GM18870 (cell line): ENCODE measurements at regions not wholly inside any gene's neighbourhood (a gene's known extent, or its start where the extent isn't known, plus 50 kb on each side); places are given as distances from the start of the nearest gene placed in this dataset.

Experiments used
- ATAC-seq: cut with Tn5 transposase; IDR thresholded peaks from one replicate; pipeline ENCODE4 v1.9.1; 2021; ENCODE audit warnings: moderate library complexity; ENCODE audit not compliant: unreplicated experiment

DNA sequence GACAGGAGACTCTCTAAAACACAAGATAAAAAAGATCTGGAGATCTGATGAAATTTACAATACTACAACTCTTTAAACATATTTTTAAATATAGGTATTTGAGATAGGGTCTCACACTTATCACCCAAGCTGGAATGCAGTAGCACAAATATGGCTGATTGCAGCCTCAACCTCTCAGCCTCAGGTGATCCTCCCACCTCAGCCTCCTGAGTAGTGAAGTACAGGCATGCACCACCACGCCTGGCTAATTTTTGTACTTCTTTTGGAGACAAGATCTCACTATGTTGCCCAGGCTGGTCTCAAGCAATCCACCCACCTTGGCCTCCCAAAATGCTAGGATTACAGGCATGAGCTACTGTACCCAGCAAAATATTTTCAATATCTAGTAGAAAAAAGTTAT lies 170.0 kb upstream of the NR5A2 start:
- ATAC-seq: no peak

DNA sequence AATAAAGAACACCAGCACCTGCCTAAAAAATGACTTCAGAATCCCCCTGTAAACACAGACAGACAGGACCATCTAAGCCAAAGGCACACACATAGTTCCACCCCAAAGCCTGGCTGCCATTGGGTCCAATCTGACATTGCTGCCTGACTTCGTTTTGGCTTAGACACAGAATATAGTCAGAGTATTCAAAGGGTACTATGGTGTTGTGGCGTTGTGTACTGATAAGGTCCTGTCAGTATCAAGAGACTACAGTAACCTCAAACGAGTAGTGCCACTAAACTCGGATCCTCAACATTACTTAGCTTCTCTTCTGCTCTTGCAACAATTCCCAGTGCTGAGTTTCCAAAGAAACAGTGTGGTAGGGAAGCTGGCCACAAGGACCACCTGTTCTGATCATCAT lies 169.3 kb upstream of the NR5A2 start:
- no peak for ATAC-seq

DNA sequence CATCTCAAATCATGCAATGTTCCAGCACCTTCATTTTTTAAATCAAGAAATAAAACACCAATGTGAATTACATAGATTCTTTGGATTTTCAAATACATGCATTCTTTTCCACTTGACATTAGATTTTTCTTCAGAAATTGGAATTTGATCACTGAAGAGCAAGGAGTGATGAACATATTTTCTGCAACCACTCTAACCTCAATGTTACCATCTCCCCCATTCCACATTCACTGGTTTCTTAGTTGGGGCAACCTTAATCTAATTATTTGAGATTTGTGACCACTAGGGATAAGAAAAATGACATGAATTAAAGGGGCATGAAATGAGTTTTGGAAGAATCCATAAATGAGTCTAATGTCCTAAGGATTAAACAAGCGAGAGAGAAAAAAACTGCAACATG lies 168.7 kb upstream of the NR5A2 start:
- no peak for ATAC-seq

DNA sequence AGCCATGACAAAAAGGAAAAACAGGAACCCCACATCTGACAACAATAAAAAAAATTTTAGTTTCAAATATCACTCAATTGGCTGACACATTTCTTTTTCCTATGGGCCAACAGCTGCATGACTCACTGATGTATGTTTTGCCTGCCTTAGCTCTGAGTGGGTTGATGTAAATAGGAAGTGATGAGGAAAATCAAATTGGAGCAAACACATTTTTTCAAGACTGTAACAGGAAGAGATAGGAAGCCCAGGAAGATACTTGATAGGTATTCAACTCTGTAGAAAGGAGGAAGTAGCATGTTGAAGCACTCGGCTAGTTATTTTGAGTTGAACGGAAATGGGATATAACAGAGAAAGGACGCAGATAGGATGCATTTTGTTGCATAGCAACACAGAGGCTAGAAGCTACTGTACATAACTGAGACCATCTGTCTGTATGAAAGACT lies 168.0 kb upstream of the NR5A2 start:
- no peak for ATAC-seq

DNA sequence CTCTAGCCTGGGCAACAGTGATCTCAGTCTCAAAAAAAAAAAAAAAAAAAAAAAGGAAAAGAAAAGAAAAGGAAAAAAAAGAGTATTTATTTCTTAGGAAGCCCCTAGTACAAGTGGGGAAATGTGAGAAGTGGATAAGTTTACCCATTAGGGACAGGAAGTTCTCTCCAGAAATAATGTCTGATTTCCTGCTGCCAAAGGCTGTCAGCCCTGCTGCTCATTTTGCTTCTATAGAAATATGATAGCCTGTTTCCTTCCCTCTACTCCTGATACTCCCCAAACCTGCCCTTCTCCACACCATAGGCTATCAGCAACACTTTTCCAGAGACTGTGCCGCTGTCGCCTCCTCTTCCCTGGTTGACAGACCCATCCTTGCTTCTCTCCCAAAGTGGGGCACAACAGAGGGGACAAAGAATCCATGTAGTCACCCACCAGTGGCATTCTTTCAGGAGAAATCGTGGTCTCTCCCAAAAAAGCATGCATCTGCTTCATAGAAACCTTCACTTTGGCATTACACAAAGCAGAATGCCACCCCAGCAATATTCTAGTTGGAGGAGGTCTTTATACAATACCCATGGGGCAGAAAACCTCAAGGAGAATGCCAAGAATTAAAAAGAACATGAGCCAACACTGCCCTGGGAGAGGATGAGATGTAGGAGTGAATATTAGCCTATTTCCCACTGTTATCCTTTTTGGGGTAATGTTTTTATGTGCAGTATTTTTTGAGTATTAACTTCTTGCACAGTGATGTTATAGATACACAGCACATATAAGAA lies 166.3 kb upstream of the NR5A2 start:
- no peak for ATAC-seq

DNA sequence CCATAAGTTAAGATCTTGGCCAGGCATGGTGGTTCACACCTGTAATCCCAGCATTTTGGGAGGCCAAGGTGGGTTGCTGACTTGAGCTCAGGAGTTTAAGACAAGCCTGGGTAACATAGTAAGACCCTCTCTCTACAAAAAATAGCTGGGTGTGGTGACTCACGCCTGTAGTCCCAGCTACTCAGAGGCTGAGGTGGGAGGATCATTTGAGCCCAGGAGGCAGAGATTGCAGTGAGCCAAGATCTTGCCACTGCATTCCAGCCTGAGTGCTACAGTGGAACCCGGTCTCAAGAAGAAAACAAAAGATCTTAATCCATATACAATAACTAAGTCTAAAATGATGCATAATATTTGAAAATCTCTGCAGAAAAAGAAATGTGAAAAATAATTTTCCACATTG lies 165.5 kb upstream of the NR5A2 start:
- ATAC-seq: no peak

DNA sequence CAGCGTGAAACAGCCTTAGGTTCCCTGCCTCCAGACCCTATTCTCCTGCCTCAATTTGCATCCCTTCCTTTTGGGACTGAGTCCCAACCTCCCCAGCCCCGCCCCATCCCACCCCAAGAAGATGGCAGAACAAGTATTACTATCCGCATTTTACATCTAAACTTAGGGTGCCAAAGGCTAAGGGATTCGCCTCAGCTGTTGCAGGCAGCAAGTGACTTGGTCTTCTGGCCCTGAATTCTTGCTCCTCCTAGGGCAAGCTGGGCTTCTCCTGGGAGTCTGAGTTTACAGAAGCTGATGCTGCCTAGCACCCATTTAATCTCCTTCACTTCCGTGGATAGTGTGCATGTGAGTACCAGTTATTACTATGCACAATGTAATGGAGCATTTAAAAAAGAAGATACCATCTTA lies 161.3 kb upstream of the NR5A2 start:
- ATAC-seq: no peak

GRCh38 chr1:199867601-199868000 lies 159.9 kb upstream of the NR5A2 start:
- no peak for ATAC-seq

DNA sequence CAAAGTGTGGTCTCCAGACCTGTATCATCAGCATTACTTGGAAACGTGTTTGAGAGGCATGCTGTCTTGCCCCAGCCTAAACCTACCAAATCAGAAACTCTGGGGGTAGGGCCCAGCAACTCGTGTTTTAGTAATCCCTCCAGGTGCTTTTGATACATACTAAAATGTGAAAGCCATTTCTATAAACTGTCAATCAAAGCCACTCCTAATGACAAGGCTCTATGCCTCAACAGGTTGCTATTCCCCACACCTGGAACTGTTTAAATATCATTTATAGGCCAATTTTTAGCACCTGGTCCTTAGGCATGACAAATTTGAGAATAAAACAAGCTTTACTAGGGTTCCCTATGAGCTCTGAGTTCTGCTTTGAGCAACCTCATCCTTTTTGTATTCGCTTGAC lies 158.7 kb upstream of the NR5A2 start:
- no peak for ATAC-seq

- ATAC-seq: no peak
Observed at GRCh38 chr1:199875337-199875736, 152.2 kb upstream of the NR5A2 start.

GRCh38 chr1:199875856-199876255 lies 151.7 kb upstream of the NR5A2 start:
- no peak for ATAC-seq

- ATAC-seq: no peak
Observed at GRCh38 chr1:199877526-199878384, 149.8 kb upstream of the NR5A2 start.

DNA sequence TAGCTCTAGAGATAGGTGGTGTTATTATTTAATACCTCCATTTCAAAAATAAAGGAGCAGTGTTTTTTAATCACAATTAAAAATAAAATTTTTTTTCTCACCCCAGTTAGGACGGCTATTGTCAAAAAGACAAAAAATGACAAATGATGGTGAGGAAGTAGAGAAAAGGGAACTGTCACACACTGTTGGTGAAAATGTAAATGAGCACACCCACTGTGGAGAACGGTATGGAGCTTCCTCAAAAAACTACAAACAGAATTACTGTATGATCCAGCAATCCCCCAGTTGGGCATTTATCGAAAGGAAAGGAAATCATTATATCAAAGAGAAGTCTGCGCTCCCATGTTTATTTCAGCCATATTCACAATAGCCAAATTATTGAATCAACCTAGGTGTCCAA lies 148.7 kb upstream of the NR5A2 start:
- no peak for ATAC-seq

DNA sequence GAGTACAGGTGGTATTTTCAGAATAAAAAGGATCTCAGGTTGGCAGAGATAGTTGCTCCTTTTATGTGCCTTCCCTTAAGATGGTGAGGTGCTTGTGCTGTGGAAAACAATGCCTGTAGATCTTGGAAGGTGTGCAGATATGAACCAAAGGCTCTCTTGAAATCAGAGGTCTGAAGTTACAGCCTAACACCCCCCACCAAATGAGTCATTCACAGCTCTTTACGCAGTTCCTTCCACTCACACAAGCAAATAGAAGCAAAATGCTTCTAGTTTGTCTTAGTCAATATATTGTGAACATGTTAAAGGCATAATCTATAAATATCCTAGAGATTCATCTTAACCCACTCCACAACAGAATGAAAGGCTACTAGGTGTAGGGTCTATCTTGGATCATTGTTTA lies 128.9 kb upstream of the NR5A2 start:
- no peak for ATAC-seq

GRCh38 chr1:199901341-199901740 lies 126.2 kb upstream of the NR5A2 start:
- no peak for ATAC-seq

DNA sequence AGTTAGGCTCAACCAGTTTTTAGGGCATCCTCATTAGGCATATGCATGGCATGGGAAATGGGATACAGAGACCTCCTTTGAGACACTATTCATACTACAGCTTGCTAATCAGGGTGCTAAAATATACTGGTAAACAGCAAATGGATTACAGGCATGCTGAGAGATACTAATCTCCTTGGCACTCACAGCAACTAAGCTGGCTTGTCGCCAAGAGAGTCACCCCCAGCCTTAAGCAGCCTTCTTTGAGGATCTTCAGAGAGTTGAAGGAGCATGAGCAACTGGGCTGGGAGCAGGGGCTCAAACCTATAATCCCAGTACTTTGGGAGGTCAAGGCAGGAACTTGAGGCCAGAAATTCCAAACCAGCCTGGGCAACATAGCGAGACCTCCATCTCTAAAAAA lies 120.1 kb upstream of the NR5A2 start:
- ATAC-seq: no peak

DNA sequence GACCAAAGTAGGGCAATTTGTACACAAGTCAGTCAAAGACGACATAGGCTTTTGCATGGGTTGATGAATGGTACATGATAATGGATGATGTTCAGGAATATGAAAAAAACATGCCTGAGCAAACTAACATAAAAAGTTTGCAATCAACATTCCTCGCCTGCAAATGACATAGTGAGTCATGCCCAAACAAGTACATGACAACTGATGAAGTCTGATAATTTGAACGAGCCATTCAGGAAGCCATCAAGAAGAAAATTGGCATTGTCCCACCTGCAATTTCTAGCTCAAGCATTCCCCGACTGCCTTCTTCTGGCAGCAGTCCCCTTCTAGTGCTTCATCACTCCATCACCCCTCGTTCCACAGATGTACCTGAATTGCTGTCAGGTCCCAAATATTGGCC lies 118.4 kb upstream of the NR5A2 start:
- no peak for ATAC-seq

DNA sequence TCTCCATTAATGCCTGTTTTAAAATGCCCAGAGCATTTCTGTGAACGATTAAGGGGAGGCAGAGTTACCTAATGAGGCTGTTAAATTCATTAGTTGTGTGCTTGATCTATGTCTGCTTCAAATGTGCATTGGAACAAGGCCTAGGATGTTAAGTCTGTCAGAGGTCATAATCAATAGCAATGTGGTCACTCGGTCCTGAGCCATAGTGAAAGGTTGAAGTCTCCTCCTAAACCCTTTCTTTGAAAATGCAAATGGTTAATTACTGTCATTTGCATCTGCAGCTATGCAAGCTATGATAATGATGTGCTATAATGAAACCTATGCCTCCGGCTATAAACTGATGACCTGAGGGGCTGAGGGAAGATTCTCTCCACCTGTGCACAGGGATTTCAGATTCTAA lies 114.2 kb upstream of the NR5A2 start:
- ATAC-seq: no peak

- no peak for ATAC-seq
Observed at GRCh38 chr1:199914546-199914945, 113.0 kb upstream of the NR5A2 start.

DNA sequence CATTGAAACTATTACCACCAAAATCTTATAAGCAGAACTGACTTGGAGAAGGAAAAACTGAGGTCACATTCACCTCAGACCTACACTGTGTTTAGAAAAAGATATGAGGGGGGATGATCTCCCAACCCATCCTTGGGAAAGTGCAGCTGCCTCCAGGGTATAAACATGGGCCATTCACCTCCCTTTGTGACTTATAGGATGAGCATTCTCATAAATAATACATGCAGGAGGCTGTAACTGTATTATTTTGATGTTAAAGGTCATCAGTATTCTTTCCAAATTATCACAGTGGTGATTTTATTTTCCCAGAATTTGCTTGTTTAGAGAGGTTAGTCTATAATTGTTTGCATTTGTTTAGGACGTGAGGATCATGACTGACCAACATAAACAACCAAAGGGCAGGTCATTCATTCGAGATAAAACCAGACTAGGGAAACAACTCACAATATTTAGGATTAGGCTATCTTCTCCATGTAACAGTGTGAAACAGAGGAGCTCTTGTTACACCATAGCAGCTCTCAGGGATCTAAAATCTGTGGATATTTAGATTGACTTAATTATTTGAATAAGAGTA lies 109.2 kb upstream of the NR5A2 start:
- no peak for ATAC-seq

GRCh38 chr1:199920635-199921034 lies 106.9 kb upstream of the NR5A2 start:
- no peak for ATAC-seq

DNA sequence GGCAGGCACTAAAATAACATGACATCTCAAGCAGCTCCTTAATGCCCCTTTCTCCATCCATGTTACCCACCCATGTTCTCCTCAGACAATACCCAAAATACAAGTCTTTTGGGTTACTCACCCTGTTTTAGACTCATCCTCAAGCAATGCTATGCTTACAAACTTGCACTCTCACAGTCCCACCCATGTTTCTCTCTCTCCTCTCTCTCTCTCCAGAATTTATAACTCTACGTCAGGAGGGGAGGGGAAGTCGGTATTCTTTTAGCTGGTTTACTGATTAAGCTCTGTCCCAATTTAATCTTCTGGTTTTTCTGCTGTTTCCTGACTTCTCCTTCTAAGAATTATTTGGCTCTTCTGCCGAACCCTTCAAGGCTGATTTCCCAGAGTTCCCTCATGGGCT lies 98.0 kb upstream of the NR5A2 start:
- no peak for ATAC-seq
